ENCODE measurements at regions not wholly inside any gene's neighbourhood (a gene's known extent, or its start where the extent isn't known, plus 50 kb on each side); places are given as distances from the start of the nearest gene placed in this dataset.
A peak's percentile ranks its signal among the peaks of the same experiment; 100 is the strongest.

GRCh38 chr5:75907651-75908050 is 175.5 kb upstream of the SV2C start:
- H3K4me3 ChIP-seq (ENCODE audit: control insufficient read depth, low read depth, low read length): no peak overlapping the region
- DNase-seq (ENCODE audit: low read depth): no peak
- TF ChIP-seq, protein P1, sequence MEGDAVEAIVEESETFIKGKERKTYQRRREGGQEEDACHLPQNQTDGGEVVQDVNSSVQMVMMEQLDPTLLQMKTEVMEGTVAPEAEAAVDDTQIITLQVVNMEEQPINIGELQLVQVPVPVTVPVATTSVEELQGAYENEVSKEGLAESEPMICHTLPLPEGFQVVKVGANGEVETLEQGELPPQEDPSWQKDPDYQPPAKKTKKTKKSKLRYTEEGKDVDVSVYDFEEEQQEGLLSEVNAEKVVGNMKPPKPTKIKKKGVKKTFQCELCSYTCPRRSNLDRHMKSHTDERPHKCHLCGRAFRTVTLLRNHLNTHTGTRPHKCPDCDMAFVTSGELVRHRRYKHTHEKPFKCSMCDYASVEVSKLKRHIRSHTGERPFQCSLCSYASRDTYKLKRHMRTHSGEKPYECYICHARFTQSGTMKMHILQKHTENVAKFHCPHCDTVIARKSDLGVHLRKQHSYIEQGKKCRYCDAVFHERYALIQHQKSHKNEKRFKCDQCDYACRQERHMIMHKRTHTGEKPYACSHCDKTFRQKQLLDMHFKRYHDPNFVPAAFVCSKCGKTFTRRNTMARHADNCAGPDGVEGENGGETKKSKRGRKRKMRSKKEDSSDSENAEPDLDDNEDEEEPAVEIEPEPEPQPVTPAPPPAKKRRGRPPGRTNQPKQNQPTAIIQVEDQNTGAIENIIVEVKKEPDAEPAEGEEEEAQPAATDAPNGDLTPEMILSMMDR (conservative IDR thresholded peaks at IDR 0.05; ENCODE audit: control insufficient read depth, insufficient read depth, low read depth, low read length): no peak

DNA sequence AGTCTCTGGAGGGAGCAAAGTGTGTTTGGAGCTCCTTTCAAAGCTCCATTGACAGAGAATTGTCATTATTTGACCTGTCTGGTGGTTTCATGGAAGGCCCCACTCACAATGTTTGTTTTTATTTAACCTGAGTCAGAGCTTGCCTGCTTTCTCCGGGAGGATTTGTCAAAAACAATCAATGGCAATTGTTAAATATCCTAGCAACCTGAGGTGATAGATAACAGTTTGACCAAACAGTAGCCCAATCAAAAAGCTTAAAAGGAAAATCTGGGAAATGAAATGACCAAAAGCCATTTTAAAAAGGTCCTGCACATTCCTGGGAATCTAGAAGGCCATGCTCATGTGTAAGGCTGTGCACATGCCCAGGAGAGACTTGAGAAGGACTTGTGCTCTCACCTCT is 177.2 kb upstream of the POC5 start:
- TF ChIP-seq, protein P1 (conservative IDR thresholded peaks at IDR 0.05; ENCODE audit: control insufficient read depth, insufficient read depth, low read depth, low read length): no peak
- DNase-seq (ENCODE audit: low read depth): no peak
- no peak overlapping the region for H3K4me3 ChIP-seq (ENCODE audit: control insufficient read depth, low read depth, low read length)

GRCh38 chr5:75891736-75892135 is 174.5 kb upstream of the POC5 start:
- DNase-seq (ENCODE audit: low read depth): no peak
- no peak overlapping the region for H3K4me3 ChIP-seq (ENCODE audit: control insufficient read depth, low read depth, low read length)
- TF ChIP-seq, protein P1 (conservative IDR thresholded peaks at IDR 0.05; ENCODE audit: control insufficient read depth, insufficient read depth, low read depth, low read length): no peak

GRCh38 chr5:75891020-75891419 is 173.8 kb upstream of the POC5 start:
- TF ChIP-seq, protein P1 (conservative IDR thresholded peaks at IDR 0.05; ENCODE audit: control insufficient read depth, insufficient read depth, low read depth, low read length): no peak
- DNase-seq (ENCODE audit: low read depth): no peak
- no peak overlapping the region for H3K4me3 ChIP-seq (ENCODE audit: control insufficient read depth, low read depth, low read length)

DNA sequence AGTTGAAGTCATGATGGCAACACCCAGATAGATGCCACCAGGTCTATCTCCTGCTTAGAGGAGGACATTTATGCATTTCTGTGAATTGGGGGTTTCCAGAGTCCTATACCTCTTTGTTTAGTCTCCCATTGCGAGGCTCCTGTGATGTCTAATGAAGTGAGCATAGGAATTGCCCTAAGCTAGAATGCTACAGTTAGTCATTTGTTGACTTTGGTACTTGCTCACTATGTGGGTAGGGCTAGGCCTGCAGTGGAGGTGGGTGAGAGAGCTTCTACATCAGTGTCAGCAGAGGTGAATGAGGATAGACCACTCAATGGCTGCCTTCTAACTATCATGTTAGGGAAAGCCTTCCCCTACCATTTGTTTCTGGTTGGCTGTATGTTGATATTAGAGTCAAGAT is 173.3 kb upstream of the POC5 start:
- TF ChIP-seq, protein P1 (conservative IDR thresholded peaks at IDR 0.05; ENCODE audit: control insufficient read depth, insufficient read depth, low read depth, low read length): no peak
- H3K4me3 ChIP-seq (ENCODE audit: control insufficient read depth, low read depth, low read length): no peak overlapping the region
- DNase-seq (ENCODE audit: low read depth): no peak

- DNase-seq (ENCODE audit: low read depth): peak; percentile 2
- no peak overlapping the region for H3K4me3 ChIP-seq (ENCODE audit: control insufficient read depth, low read depth, low read length)
- TF ChIP-seq, protein P1 (conservative IDR thresholded peaks at IDR 0.05; ENCODE audit: control insufficient read depth, insufficient read depth, low read depth, low read length): no peak
These were observed 169.5 kb upstream of the POC5 start for GRCh38 chr5:75886706-75887105.
